HG02885 (cell line): ENCODE measurements at regions not wholly inside any gene's neighbourhood (a gene's known extent, or its start where the extent isn't known, plus 50 kb on each side); places are given as distances from the start of the nearest gene placed in this dataset.
"Not testable (repeated sequence)": the region's sequence is repeated elsewhere in the genome, so short reads cannot be mapped to it uniquely, and the experiment has no call there.

Source experiments
- ATAC-seq: cut with Tn5 transposase; IDR thresholded peaks from one replicate; pipeline ENCODE4 v1.9.1; 2021; ENCODE audit warnings: mild to moderate bottlenecking; ENCODE audit not compliant: unreplicated experiment, poor library complexity

DNA sequence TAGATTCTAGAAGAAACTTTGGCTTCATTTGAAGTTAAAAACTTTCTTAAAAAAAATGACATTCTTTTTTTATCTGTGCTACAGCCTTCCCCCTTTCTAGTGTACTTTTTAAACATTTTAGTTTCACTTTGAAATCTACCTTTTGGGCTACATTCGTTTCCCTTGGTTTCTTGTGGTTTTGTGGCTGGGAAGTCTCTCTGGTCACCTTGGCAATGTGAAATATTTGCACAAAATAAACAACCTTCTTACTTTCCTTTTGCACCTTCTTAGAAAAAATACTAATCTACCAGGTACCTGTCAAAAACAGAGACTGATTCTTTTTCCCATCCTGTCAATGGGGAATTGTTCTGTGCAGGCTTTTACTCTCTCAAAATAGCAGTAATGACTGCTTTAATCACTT lies 350.2 kb downstream of the GATA3 start:
- ATAC-seq, result peak; percentile 70

DNA sequence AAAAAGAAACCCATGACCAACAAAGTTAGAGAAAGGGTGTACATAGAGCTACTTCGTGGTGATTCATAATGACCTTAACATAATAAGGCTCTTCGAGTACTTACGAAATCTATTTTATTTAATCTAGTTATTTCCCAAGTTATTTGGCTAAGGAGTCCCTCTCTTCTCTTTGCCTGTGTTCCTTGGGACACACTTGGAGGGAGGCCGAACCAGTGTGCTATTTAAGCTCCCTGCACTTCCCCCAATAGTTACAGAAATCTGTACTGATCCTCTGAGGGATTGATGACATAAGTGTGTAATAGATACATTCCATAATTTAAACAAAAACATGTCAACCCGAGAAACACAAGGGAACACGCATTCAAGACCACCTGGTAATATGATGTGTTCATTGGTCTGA lies 351.1 kb downstream of the GATA3 start:
- ATAC-seq, result no peak

DNA sequence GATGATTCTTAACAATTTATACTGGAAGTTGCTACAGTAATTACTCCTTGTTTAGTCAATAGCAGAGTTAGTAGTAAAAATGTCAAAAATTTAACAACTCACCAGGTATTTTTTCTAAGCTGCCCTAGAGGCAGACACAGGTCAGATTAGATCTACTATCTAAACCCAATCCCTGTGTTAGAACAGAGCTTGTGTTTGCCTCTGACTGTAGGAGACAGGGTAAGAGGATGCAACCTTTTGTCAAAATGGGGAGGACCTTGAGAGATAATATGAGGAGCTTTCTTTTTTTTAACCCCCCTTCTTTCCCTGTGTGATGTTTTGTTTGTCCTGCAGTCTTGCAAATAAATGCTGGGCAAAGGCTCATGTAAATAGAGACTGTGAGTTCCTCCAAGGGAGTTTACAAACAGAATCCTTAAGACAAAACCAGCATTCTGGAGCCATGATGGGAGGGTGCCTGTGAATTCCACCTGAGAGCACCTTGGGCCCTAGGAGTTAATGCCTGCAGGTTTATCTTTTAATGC lies 353.1 kb downstream of the GATA3 start:
- no peak for ATAC-seq

DNA sequence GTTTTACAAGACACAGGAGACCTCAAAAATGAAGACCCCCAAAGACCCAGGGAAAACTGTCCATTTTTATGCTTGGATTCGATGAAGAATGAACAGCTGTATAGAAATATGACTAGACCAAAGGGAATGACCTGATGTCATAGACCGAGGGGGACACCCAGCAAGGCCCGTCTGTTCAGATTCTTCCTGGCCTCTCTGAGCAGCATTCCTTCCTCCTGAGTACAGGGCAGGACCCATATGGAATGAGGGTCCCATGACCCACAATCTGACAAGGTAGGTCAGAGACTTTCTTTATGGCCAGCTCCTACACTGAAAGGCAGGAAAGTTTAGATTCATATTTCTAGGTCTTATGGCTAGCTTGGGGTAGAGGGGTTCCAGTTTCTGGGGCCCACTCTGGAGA lies 356.0 kb downstream of the GATA3 start:
- ATAC-seq, result no peak

DNA sequence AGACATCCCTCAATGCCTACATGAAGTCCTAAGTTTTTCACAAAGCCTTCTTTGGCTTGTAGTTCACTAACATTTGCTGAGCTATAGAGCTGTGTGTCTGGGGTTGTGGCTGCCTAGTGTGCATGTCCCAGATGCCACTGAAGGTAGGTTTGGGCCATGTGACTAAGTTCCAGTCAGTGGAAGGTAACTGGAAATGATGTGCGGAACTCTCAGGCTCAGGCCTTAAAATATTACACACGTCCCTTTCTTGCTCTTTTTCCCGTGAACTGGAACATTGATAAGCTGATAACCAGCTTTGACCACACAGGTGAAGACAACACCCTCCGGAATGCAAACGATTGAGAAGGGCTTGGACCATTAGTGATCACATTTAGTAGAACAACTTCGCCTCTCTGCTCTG lies 358.1 kb downstream of the GATA3 start:
- no peak for ATAC-seq

DNA sequence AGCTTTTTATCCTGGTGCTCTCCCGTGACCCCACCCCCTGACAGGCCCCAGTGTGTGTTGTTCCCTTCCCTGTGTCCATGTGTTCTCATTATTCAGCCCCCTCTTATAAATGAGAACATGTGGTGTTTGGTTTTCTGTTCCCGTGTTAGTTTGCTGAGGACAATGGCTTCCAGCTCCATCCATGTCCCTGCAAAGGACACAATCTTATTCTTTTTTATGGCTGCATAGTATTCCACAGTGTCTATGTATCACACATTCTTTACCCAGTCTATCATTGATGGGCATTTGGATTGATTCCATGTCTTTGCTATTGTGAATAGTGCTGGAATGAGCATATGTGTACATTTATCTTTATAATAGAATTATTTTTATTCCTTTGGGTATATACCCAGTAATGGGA lies 360.5 kb downstream of the GATA3 start:
- ATAC-seq, result not testable (repeated sequence)

DNA sequence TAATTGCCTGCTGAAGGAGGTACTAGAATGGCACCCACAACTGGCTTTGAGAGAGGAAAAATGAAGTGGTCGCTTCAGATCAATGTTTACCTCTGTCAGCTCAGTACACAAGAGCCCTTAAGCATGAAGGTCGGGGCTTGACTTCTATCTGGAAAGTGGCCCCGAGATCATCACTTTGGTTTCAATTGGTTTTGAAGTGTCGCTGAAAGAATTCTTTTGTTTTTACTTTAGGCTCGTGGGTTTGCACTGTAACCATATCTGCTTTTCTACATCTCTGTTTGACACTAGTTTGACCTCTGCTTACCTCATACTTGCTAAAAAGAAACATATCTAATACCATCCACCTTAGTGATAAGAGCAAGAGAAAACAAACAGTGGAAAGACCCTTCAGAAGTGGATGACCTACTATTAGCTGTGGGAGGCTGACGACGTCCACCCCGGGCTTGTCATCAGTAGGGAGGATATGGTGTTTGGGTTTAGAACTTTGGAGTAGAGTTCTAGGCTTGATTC lies 361.8 kb downstream of the GATA3 start:
- peak; percentile 38 for ATAC-seq

DNA sequence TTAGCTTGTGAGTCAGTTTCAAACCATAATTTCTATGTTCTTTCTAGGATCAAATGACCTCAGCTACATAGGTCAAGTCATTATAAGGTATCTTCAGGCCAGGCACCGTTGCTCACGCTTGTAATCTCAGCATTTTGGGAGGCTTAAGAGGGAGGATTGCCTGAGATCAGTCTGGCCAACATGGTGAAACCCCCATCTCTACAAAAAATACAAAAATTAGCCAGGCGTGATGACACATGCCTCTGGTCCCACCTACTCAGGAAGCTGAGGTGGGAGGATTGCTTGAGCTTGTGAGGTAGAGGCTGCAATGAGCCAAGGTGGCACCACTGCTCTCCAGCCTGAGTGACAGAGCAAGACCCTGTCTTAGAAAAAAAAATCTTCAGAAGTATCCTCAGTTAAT lies 362.3 kb downstream of the GATA3 start:
- ATAC-seq, result peak; percentile 8

DNA sequence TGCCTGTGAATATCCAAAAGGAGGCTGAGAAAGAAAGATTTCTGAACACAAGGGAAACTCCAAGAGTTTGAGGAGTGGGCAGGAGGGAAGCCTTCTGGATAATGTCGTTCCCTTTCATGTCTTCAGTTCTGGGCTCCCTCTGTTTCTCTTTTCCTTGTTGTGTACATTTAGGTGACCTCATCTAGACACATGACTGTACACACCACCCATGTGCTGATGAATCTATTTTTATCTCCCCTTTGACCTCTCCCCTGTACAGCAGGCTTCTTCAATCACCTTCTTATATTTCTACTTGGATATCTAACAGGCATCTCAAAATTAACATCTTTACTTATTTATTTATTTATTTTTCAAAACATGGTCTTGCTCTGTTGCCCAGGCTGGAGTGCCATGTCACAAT lies 363.1 kb downstream of the GATA3 start:
- no peak for ATAC-seq

DNA sequence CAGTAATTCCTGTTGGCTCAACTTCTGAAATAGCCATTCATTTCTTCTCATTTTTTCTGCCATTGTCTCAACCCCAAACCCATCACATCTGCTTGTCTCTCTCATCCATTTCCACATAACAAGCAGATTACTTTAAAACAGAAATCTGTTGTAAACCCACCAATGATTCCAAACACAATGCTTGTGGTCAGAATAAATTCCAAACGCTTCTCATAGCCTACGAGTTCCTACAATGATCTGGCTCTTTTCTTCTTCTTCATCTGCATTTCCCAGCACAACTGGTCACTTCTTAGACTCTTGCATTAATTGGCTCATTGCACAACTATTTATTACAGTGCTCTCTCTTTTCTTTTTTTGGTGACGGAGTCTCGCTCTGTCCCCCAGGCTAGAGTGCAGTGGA lies 364.1 kb downstream of the GATA3 start:
- no peak for ATAC-seq

DNA sequence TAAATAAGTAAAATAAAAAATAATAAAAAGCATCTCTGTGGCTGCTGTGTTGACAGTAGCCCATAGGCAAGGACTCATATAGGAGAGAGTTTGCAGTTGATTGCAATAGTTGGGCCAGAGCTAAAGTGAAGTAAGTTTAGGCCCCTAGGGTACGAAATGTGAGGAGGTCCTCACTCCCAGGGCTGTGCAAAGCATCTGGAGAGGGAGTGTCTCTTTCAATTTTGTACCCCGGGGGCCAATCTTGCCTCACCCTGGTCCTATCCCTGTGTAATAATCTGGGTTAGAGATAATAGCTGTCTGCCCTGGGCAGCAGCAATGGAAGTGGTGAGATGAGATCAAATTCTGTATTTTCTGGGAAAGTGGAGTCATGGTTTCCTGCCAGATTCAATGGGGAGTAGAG lies 365.7 kb downstream of the GATA3 start:
- ATAC-seq, result no peak

DNA sequence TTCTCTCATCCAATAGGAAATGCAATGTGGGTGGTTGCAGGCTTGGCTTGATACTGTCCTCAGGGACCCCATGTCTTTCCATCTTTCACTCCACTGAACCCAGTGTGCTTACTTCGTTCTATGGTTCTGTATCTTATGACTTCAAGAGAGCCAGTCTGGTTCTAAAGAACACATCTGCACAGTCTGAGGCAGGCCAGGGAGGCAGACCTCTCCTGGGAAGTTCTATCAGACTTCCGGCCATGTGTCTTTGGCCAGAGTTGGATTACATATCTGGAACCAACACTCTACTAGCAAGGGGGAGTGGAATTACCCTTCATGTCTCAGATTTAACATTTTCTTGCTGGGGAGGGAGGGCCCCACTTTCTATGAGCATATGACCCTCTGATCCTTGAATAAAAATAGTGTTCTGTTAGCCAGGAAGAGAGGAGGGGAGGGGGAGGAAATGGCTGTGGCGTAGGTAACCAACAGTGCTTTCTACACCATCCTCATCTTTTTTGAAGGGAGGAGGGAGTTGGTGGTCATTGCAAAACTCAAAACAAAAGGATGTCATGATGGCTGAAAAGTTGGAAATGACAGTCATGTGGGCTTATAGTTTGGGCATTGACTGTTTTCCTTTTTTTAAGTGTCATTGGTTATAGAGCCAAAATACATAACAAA lies 370.2 kb downstream of the GATA3 start:
- ATAC-seq, result no peak

DNA sequence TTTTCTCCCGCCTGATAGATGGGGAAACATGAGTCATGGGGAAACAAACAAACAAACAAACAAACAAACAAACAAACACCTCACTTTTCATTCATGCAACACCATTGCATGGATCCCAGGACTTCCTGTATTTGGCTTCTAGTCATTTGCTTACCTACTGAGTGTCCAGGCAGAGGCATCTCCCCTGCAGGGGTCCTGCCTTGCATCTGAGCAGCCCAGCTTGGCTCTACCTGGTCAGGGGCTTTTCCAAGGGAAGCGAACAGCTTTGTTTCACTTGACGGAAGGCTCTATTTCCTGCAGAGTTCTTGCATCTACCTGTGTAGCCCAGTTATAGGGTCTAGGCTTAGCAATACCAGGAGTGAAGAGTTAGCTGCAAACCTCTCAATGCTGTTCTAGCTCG lies 374.2 kb downstream of the GATA3 start:
- ATAC-seq, result no peak

DNA sequence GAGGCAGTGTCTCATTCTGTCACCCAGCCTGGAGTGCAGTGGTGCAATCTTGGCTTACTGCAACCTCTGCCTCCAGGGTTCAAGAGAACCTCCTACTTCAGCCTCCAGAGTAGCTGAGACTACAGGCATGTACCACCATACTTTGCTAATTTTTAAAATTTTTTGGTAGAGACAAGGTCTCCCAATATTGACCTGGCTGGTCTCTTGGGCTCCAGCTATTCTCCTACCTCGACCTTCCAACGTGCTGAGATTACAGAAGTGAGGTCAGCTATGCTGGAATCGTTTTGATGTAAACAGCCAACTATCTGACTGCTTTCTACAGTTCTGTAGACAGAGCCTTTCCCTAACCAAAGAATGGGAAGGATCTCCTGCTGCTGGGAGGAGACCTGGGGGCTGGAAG lies 375.8 kb downstream of the GATA3 start:
- ATAC-seq, result no peak

DNA sequence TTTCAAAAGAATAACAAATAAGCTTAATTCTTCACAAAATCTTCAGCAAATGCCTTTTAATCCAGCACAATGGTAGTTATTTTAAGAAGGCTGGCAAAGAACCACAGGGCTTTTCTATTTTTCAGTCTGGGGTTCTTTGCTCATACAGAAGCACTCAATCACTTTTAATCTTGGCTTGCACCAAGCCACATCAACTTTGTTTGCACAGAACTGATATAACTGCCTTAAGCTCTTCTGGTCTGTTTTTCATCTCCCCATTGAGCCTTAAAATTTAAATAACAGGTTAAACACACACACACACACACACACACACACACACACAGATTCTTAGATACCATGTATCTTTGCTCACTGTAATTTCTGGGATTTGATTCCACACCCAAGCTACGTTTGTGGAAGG lies 377.0 kb downstream of the GATA3 start:
- ATAC-seq, result no peak

DNA sequence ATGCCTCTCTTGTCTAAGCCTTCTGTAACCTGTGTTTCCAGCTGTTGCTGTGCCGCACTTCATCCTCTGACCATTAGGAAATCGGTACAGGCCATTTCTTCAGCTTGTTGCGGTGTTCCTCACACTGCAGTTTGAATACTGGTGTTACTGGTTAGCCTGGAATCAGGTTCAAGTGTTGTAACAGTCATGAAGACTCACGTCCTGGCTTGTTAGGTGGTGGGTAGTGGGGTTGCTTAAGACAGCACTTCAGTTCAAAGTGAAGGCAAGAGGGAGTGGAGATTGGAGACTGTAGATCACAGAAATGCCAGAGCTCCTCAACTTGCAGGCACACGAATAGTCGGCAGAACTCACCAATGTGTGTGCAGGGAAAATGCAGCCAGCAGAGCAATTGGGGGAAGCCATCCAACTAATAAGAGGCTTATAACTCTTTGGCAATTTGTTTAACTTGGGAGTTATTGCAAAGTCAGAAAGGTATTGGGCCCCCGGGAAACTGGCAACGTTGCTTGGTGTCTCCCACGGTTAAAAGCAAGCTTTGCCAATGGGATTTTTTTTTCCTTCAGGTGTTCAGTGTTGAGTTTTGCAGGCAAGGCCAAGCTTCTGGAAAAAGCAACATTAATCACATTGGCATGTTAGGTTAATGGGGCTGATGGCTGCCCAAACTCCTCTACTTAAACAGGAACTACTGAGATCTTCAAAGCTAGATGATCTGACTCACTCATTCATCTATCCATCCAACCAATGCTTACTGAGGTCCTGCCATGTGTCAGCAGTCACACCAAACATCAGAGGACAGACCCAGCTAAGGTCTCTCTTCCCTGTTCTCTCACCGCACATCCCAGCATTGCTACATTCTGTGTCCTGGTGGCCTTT lies 380.9 kb downstream of the GATA3 start:
- no peak for ATAC-seq

DNA sequence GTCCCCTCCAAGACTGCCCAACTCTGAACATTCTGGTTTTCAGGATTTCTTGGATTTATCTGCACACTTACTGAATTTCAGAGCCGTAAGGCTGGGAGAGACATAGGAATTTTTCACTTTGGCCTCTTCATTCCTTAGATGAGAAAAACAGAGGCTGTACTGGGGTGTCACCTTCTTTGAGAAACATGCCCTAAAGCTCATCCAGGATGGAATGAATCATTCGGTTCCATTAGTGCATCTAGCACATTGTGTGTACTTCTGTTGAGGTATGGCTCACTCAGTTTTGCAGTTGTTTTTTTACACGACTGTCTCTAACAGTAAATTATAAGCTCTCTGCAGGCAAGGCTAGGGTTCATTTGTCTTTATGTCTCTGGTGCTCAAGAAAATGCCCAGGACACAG lies 383.4 kb downstream of the GATA3 start:
- no peak for ATAC-seq

DNA sequence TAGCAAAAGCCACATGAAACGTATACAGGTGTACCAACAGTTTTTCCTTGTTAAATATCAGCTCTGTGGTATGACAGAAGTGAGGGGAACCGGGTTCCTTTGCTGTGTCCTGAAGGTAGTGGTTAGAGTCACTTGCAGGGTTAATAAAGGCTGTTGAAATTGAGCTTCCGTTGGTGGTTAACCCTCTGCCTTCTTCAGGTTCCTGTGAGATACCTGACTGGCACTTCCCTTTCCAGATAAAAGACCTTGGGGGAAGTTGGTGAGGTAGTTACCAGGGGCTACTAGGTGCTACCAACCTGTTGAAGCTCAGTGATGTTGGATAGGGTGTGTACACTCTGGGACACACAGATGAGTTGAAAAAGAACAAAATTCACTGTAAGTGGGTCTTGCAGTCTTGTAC lies 384.1 kb downstream of the GATA3 start:
- no peak for ATAC-seq

DNA sequence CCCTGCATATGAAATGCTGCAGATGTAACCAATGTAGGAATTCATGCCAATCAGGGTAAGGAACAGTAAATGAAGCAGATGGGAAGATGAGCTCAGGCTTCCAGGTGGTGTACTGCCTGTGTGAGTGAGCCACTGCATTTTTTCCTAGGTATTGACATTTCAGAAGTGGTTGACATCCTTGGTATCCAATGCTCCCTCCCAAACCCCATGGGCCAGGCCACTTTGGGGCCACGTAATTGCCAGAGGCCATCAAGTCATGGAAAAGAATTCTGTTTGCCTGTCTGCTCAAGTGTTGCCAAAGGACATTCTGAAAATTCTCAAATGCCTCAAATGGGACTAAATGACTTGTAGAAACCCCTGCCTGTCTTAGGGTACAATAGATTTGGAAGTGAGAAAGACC lies 384.6 kb downstream of the GATA3 start:
- no peak for ATAC-seq

DNA sequence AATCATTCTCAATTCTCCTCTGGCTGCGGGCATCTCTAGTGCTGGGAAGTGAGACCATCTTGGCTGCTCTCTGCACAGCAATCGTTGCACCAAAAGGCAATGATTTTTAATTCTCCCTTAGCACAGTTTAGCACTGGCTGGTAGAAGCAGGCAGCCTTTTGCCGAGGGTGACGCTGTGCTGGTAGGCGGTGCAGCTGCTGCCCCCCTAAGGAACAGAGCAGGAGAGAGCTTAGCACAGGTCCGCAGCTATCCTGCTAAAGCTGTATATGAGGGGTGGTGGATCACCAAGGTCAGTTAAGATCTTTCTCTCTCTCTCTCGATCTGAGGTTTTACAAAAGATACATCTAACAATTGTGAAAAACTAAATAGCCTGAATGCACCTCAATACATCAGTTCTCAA lies 390.1 kb downstream of the GATA3 start:
- no peak for ATAC-seq

DNA sequence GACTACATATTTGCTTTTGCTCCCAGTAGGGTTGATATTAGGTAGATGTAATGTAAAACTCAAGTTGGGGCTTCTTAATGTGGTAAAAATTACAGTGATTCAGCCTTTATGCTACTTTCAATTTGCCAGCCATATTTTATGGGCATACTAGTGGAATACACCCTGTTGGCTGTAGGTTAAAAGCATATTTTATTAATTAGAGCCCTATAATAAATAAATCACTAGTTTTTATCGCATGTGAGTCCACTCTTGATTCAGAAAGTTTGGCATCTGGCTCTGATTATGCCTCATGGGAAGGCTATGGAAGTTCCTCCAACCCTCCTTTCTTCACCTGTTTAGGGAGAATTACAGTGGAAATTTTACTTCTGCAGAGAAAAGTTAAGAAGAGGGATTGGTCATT lies 390.9 kb downstream of the GATA3 start:
- ATAC-seq, result no peak

DNA sequence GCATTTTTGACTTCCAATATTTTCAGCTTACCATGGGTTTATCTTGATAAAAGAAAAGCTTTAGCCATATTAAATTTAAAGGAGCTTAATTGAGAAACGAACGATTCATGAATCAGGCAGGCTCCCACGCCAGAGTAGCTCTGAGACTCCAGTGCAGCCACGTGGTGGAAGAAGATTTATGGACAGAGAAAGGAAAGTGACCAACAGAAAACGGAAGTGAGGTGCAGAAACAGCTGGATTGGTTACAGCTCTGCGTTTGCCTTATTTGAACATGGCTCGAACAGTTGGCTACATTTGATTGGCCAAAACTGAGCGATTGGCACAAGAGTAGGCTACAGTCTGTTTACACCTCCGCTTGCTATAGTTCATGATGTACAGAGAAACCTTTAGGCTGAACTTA lies 395.4 kb downstream of the GATA3 start:
- ATAC-seq, result no peak
